Stomach (tissue), 8 donors: ENCODE measurements at regions not wholly inside any gene's neighbourhood (a gene's known extent, or its start where the extent isn't known, plus 50 kb on each side); places are given as distances from the start of the nearest gene placed in this dataset.
A peak's percentile ranks its signal among the peaks of the same experiment; 100 is the strongest.

Experiments used
- DNase-seq, 2 donors: peaks; one replicate each; pipeline versions ENCODE4 v3.0.0 to v3.0.0-alpha.2; 2013 to 2019
- H3K27ac ChIP-seq, 5 donors: fragments of 200-600 bp in 4 of 5; sonication (generic) in 4 of 5; one replicate each; pipeline ENCODE4 v1.5.1; 2013 to 2019; ENCODE audit warnings: mild to moderate bottlenecking in 1 of 5, moderate library complexity in 1 of 5
- H3K27me3 ChIP-seq, 3 donors: fragments of 200-600 bp; sonication (generic); one replicate each; pipeline ENCODE4 v1.5.1; 2017 to 2019; ENCODE audit warnings: mixed run types in 1 of 3
- H3K36me3 ChIP-seq, 4 donors: fragments of 200-600 bp; sonication (generic); 1 replicate in 3 of 4; 2 replicates in 1 of 4; pipeline ENCODE4 v1.5.1; 2016 to 2019
- H3K4me1 ChIP-seq, 4 donors: fragments of 200-600 bp; sonication (generic); one replicate each; pipeline ENCODE4 v1.5.1; 2016 to 2019
- H3K4me3 ChIP-seq, 4 donors: fragments of 200-600 bp; sonication (generic) in 3 of 4; one replicate each; pipeline ENCODE4 v1.5.1; 2016 to 2019; ENCODE audit warnings: mild to moderate bottlenecking in 1 of 4
- H3K9me3 ChIP-seq, 4 donors: fragments of 200-600 bp; sonication (generic); one replicate each; pipeline ENCODE4 v1.5.1; 2016 to 2019
- CTCF ChIP-seq, 7 experiments: fragments of 450-650 bp in 4 of 7; fragments of 200-600 bp in 3 of 7; sonication (generic) in 3 of 7; IDR thresholded peaks; one replicate each; pipeline ENCODE4 v1.5.1; 2016 to 2019; ENCODE audit warnings: antibody characterized with exemption in 7 of 7, control low read depth in 2 of 7, mild to moderate bottlenecking in 1 of 7
- EP300 ChIP-seq: sonication (generic); formaldehyde crosslinking; IDR thresholded peaks from one replicate; pipeline ENCODE4 v1.6.1; 2017; ENCODE audit warnings: antibody characterized with exemption
- POLR2A ChIP-seq, 4 donors: fragments of 450-650 bp; IDR thresholded peaks; one replicate each; pipeline ENCODE4 v1.6.1; 2016; ENCODE audit warnings: antibody characterized with exemption in 4 of 4, control low read depth in 2 of 4, mild to moderate bottlenecking in 1 of 4, moderate library complexity in 1 of 4
- POLR2AphosphoS5 ChIP-seq, 3 donors: sonication (generic); formaldehyde crosslinking; IDR thresholded peaks; one replicate each; pipeline ENCODE4 v1.6.1; 2016; ENCODE audit warnings: antibody characterized with exemption in 3 of 3
- WGBS, 5 donors: extraction: QIAGEN DNeasy Blood & Tissue Kit in 3 of 5; methylation state at CpG; one replicate each; pipeline versions ENCODE4 v1.1.5 to v1.1.7; 2013 to 2018; 5-methylcytosine and 5-hydroxymethylcytosine counted together
- intact Hi-C: fragments of 100-400 bp; cut with DNase I; formaldehyde crosslinking; loops from one replicate; pipeline ENCODE4 v1.15.1; 2023; ENCODE audit warnings: low total_unique reads
- donor health status: healthy with polysubstance abuse.
- donor health status: Bipolar disorder and iron deficiency.
- donor health status: healthy.

DNA sequence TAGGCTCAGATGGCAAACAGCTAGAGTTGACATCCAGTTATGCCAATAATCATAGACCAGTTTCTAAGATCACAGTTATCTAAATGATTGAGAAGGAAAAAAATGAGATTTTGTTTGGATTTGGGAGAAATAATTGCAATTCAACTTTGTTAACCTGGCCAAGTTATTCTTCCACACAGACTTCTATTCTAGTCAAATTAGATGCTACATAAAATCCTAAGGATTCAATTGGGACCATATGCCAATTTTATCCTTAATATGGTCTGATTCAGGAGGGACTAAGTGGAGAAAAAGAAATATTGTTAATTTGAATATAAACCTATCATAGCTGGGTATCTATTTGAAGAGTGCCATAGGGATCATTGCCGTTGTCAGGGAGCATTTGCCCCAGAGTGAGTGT lies 178.3 kb upstream of the SLC7A11 start:
- H3K4me1 ChIP-seq: no peaks in the 10 kb centered on the region
- H3K9me3 ChIP-seq: no peaks in the 10 kb centered on the region
- TF ChIP-seq POLR2AphosphoS5 (IDR thresholded peaks at IDR 0.05) (no peak), EP300 (no peak), CTCF (IDR thresholded peaks at IDR 0.05) (no peak), POLR2A (IDR thresholded peaks at IDR 0.05) (no peak)
- no peaks in the 10 kb centered on the region for H3K27me3 ChIP-seq
- WGBS, 5 donors: 81 to 100% (median 86%) methylated on average over 1 of the region's 1 CpG
- no peaks in the 10 kb centered on the region for H3K36me3 ChIP-seq
- no peak overlapping the region for H3K4me3 ChIP-seq
- H3K27ac ChIP-seq: no peak overlapping the region
- no peak for DNase-seq
- intact Hi-C loops: no loop called here

- Histone ChIP-seq H3K4me1 (no peaks in the 10 kb centered on the region), H3K27ac (no peak overlapping the region), H3K27me3 (no peaks in the 10 kb centered on the region), H3K4me3 (no peak overlapping the region), H3K9me3 (no peaks in the 10 kb centered on the region), H3K36me3 (no peaks in the 10 kb centered on the region)
- TF ChIP-seq POLR2A (IDR thresholded peaks at IDR 0.05) (no peak), EP300 (no peak), POLR2AphosphoS5 (IDR thresholded peaks at IDR 0.05) (no peak), CTCF (IDR thresholded peaks at IDR 0.05) (no peak)
- WGBS, 5 donors: 73 to 94% (median 87%) methylated on average over 1 of the region's 1 CpG
- DNase-seq: no peak
- intact Hi-C loops: no loop called here
These were observed 172.1 kb upstream of the SLC7A11 start for GRCh38 chr4:138414202-138414601.

- no peaks in the 10 kb centered on the region for H3K9me3 ChIP-seq
- no peak for TF ChIP-seq POLR2A (IDR thresholded peaks at IDR 0.05)
- TF ChIP-seq EP300: no peak
- WGBS, 5 donors: 18 to 47% (median 33%) methylated on average over 1 of the region's 1 CpG
- no peaks in the 10 kb centered on the region for H3K4me1 ChIP-seq
- H3K4me3 ChIP-seq: no peak overlapping the region
- H3K27me3 ChIP-seq: no peaks in the 10 kb centered on the region
- DNase-seq: no peak
- intact Hi-C loops: no loop called here
- no peak overlapping the region for H3K27ac ChIP-seq
- H3K36me3 ChIP-seq: no peaks in the 10 kb centered on the region
These were observed 171.1 kb upstream of the SLC7A11 start for GRCh38 chr4:138413273-138413672.

DNA sequence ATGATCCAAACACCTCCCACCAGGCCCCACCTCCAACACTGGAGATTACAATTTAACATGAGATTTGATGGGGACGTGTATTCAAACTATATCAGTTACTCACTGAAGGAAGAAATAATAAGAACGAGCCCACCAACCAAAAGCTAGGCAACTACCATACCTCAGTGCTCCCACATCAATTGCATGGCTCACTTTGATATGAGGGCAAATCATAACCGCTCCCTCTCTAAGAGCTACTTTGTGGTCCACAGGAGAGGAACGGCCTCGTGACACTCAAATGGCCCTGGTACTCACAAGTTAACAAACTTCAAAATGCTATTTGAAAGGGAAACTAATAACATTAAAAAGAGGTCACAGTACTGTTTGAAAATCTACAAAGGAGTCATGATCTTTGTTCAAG lies 170.7 kb upstream of the SLC7A11 start:
- DNase-seq: no peak
- no peaks in the 10 kb centered on the region for H3K4me1 ChIP-seq
- TF ChIP-seq POLR2A (IDR thresholded peaks at IDR 0.05): no peak
- no peak overlapping the region for H3K4me3 ChIP-seq
- no peaks in the 10 kb centered on the region for H3K36me3 ChIP-seq
- 54 to 79% (median 74%) methylated on average over 5 of the region's 5 CpGs for WGBS, 5 donors
- H3K27me3 ChIP-seq: no peaks in the 10 kb centered on the region
- H3K27ac ChIP-seq: no peak overlapping the region
- H3K9me3 ChIP-seq: no peaks in the 10 kb centered on the region
- intact Hi-C loops: no loop called here

DNA sequence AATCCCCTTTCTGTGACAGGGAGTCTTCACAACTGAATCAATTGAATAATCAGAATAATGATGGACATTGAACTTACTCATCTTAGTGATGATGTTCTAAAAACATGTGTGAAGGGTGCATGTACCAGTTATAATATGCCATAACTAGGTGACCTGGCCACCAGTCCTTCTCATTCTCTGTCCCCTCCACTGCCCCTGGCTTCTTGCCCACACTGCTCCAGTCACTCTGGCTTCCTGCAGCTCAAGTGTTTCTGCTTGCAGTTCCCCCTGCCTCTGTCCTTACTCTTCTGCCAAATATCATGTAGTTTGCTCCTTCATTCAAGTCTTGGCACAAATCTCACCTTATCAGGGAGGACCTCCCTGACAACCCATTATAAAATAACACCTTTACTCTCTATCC lies 168.1 kb upstream of the SLC7A11 start:
- DNase-seq: peak in 1 of 2 donors; percentile 7
- Histone ChIP-seq H3K4me1 (peaks cover 0 to 19% (median 7%) of the 10 kb centered on the region in 4 donors), H3K36me3 (no peaks in the 10 kb centered on the region), H3K27me3 (no peaks in the 10 kb centered on the region), H3K9me3 (no peaks in the 10 kb centered on the region), H3K4me3 (no peak overlapping the region), H3K27ac (no peak overlapping the region)
- TF ChIP-seq POLR2AphosphoS5 (IDR thresholded peaks at IDR 0.05) (no peak), POLR2A (IDR thresholded peaks at IDR 0.05) (no peak)
- intact Hi-C loops: no loop called here

- Histone ChIP-seq H3K4me3 (no peak overlapping the region), H3K36me3 (no peaks in the 10 kb centered on the region), H3K27me3 (no peaks in the 10 kb centered on the region), H3K27ac (no peak overlapping the region), H3K9me3 (no peaks in the 10 kb centered on the region), H3K4me1 (peaks cover 0 to 24% (median 7%) of the 10 kb centered on the region in 4 donors)
- TF ChIP-seq POLR2AphosphoS5 (IDR thresholded peaks at IDR 0.05) (no peak), CTCF (IDR thresholded peaks at IDR 0.05) (no peak), POLR2A (IDR thresholded peaks at IDR 0.05) (no peak), EP300 (no peak)
- WGBS, 5 donors: 68 to 83% (median 78%) methylated on average over 3 of the region's 3 CpGs
- intact Hi-C loops: no loop called here
- DNase-seq: no peak
These were observed 167.5 kb upstream of the SLC7A11 start for GRCh38 chr4:138409670-138410069.
